NCI-H146 (cell line): ENCODE measurements at regions not wholly inside any gene's neighbourhood (a gene's known extent, or its start where the extent isn't known, plus 50 kb on each side); places are given as distances from the start of the nearest gene placed in this dataset.
"Not testable (repeated sequence)": the region's sequence is repeated elsewhere in the genome, so short reads cannot be mapped to it uniquely, and the experiment has no call there.

Experiments used
- DNase-seq: peaks from one replicate; lab custom pipeline; 2025; lab: John Stamatoyannopoulos, UW

DNA sequence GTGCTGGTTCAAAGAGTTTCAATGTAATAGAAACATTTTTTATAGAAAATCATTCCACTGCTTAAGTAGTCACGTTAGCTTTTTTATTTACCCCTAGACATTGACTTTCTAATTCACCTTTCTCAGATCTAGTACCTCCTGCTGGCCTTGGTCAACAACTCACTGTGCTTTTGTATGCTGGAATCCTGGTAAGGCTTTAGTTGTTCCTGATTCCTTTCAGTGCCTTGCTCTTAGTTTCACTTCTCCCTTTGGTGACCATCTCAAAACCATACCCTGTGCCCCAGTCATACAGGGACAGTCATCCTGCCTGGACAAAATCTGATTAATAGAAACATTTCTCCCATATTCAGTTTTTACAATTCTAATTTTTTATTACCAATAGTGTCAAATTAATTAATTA lies 130.2 kb downstream of the GPR37 start:
- no peak for DNase-seq

GRCh38 chr7:124633740-124634139 lies 131.9 kb downstream of the GPR37 start:
- no peak for DNase-seq

DNA sequence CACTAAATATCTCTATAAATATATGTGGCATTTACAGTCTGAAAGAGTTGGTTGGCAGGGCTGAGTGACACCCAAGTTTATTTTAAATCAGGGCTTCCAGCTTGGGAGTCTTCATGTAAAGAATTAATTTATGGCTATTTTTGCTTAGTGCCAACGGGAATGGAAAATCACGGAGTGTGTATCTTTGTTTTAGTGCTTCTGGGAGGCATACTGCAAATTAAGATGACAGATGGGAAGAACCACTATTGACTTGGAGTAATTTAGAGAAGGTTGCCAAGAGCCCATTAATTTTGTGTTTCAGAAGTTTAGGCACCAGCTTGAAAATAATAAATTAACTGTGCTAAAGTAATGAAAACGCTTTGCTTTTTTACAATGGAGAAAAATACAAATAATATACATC lies 135.2 kb downstream of the GPR37 start:
- no peak for DNase-seq

- DNase-seq = no peak
Measured at GRCh38 chr7:124618871-124619270, 146.7 kb downstream of the GPR37 start.

DNA sequence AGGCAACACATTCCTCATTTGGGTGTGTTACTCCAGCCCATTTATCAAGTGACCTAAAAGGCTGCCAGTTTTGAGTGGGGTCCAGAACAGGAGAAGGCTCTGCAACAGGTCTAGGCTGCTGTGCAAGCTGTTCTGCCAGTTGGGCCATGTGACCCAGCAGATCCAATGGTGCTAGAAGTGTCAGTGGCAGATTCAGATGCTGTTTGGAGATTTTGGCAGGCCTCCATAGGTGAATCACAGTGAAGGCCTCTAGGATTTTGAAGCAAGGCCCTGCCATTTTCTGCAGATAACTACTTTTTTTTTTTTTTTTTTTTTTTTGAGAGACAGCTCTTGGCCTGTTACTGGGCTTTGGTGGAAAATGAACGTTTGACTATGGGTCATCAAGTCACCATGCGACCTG lies 147.5 kb downstream of the GPR37 start:
- not testable (repeated sequence) for DNase-seq

DNA sequence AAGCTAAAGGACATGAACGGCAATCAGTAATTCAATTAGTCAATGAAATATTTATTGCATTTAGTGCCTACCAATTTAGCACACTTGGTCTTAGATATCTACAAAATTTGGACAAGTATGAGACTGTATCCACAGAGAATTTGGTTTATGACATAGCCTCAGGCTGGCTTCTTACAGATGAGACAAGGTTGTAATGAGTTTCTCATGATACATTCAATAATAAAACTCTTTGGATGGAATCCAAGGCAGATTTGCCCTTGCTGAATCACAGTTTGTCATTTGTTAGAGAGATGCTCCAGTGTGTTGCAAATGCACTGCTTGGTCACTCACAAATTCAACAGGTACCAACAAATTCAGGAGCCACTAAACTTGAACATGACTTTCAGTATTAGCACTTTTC lies 162.5 kb downstream of the GPR37 start:
- no peak for DNase-seq

DNA sequence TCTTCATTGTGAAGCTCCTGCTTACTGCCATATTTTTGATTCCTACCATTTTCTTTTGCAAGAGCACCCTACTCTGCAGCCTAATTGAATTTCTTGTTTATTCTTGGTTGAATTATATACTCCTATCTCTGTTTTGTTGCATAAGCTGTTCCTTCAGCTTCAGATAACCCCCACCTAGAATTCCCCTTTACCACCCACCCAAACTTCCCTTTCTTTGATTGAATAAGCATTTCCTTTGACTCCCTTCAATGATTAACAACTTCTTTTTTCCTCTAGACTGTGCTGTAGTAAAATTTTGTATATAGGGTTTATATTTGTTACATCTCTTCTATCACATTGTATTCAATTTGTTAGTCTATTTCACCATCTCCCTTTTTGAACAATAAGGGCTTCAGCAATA lies 168.1 kb downstream of the GPR37 start:
- DNase-seq = no peak

GRCh38 chr7:124596881-124597280 lies 168.7 kb downstream of the GPR37 start:
- DNase-seq = no peak

GRCh38 chr7:124590814-124591213 lies 174.8 kb downstream of the GPR37 start:
- DNase-seq = no peak

- DNase-seq = no peak
Measured at GRCh38 chr7:124577256-124577655, 188.3 kb downstream of the GPR37 start.

- no peak for DNase-seq
Measured at GRCh38 chr7:124575176-124575575, 190.4 kb downstream of the GPR37 start.

DNA sequence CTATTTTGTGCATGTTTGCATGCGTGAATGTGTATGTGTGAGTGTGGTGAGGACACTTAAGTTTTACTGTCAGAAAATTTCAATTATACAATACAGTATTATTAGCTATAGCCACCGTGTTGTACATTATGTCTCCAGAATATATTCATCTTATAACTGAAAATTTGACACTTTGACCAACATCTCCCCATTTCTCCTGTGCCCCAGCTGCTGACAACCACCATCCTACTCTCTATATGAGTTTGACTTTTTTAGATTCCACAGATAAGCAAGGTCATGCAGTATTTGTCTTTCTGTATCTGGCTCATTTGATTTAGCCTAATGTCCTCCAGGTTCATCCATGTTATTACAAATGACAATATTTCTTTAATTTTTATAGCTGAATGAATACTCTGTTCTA lies 195.0 kb downstream of the GPR37 start:
- no peak for DNase-seq

DNA sequence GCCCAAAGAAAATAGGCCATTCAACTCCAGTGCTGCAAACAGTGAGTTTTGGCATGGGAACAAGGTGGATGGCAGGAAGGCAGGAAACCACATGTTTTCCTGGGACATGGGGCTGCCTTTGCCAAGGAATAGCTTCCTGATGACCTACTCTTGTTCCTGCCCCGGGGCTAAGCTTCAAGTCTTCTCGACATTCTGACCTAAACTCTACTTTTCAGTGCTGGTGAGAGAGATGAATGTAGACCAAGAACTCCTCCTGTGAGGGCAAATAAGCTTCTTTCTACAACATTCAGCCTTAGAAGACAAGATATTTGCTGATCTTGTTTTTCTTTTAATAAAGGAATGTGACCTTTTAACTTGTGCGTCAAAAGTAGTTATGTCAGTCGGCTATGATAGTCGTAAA lies 199.0 kb downstream of the GPR37 start:
- no peak for DNase-seq

- DNase-seq = no peak
Measured at GRCh38 chr7:124557587-124557986, 208.0 kb downstream of the GPR37 start.

DNA sequence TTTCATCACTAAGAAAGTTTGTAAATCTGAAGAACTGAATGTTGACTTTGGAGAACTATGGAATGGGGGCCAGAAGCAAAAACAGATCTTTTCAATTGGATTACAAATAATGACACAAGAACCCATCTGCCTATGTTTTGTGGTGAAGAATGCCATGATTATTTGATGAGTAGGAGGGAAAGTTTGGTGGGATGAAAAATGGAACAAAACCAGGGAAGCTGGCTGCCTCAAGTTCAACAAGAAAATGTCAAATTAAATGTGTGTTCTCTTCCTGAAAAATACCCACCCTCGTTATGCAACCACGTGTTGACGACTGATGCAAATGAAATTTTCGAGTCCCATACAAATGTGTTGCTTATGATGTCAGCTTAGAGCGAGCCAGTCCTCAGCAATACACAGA lies 208.5 kb downstream of the GPR37 start:
- no peak for DNase-seq

DNA sequence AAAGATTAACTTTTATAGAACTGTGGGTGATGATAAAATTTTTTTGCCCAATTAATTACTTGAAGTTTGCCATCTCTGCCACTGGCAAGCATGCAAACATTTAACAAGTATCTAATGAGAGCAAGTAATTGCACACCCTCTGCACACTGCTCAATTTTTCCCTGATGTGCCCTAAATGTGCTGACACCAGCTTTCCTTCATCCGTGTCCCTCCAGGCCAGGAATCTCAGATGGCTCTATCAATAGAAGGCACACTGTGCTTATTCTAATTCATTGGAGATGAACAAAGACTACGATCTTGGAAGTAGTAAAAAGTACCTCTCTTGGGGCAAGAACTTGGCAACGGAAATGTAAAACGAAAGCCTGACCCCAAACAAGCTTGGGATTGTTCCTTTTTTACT lies 212.1 kb downstream of the GPR37 start:
- DNase-seq = no peak

DNA sequence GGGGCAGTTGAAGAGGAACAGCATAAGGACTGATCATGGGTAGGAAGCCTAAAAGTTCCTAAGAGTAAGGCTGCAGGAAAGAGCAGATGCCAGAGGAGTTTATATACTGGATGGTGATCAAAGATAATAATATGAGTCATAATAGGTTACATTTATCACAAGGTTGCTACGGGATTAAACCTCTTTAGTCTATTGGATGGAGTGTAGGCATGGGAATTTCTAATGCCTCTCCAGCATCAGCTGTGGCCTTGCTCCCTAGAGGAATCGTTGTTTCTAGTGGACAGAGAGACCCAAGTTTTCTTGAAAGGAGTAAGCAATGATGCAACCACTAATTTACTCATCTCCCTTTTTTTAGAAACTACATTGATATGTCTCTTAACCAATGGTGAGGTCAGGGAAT lies 213.4 kb downstream of the GPR37 start:
- no peak for DNase-seq

- no peak for DNase-seq
Measured at GRCh38 chr7:124550036-124550435, 215.6 kb downstream of the GPR37 start.

DNA sequence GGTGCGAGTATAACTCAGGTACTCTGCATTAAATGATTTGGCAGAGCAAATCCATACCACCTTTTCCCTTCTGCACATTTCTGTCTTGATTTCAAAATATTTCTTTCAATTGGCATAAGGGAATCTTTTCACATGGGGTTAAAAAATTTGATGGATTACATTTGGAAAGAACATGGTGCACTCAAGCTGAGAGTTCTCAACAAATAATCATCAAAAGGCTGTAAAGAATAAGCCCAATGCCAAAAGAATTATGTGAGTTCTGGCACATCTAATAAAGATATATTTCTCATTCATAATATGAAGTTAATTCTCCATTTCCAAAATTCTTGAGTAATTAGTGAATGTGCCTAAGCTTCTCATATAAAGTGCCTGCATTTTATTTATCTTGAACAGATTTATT lies 223.1 kb downstream of the GPR37 start:
- DNase-seq = no peak

- no peak for DNase-seq
Measured at GRCh38 chr7:124536156-124536762, 229.3 kb downstream of the GPR37 start.

DNA sequence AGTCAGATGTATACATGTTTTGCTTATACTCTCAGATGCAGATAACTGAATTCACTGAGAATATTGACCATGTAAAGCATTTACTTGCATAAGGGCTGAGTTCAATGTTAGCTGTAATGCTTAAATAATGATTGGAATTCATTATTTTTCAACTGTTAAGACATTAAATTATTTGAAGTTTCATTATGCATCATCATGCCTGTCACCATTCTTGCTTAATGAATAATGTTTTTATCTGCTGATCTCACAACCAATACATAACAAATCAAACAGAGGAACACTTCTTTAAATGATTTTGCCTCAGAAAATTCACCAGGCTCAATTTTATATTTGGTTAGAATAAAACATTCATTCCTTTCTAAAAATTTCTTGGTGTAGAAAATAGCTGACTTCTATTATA lies 233.4 kb downstream of the GPR37 start:
- no peak for DNase-seq

DNA sequence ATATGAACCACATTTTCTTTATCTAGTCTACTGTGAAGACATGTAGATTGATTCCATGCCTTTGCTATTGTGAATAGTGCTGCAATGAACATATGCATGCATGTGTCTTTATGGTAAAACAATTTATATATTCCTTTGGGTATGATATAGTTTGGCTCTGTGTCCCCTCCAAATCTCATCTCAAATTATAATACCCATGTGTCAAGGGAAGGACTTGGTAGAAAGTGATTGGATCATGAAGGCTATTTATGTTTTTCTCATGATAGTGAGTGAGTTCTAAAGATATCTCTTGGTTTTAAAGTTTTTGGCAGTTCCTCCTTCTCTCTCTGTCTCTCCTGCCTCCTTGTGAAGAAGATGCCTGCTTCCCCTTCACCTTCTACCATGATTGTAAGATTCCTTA lies 248.7 kb downstream of the GPR37 start:
- no peak for DNase-seq

DNA sequence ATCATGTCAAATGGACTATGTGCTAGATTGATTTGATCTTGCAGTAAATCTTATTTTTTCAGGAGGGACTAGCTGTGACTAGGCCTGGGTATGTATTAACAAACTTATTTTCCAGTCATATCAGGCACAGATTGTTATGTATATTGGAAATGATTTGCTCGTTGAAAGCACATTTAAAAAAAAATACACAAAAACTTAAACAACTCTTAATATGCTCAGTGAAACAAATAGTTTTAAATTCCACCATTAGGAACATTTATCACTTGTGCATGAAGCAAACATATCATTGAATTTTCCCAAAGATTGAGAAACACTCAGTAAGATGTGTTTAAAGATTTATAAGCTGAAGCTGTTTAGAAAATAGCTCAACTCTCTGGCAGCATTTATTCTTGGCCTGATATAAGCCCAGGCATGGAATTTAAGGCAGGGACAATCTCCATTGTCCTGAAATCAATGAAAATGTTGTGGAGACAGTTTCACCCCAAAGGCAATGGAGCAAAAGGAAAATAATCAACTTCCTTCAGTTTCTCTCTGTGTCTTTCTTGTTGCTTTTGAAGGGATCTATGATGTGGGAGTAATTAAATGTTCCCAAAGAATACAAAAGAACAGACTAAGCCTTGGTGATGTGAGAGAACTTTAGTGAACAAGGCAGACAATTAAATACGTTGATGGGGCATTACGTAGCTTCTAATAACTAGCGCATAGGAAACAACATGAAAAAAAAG lies 250.3 kb downstream of the GPR37 start:
- DNase-seq = no peak

DNA sequence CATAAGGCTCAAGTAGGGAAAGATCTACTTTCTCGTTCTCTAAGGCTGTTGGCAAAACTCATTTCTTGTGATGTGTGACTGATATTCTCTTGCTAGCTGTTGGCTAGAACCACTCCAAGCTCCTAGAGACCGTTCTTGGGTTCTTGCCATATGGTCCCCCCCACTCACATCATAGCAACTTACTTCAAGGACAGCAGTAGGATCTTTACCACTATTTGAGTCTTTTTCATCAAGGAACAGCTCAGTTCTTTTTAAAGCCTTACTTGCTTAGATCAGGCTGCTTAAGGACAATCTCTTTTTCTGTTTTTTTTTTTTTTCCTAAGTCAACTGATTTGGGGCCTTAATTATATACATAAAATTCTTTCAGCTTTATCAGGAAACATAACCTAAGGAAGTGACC lies 251.1 kb downstream of the GPR37 start:
- DNase-seq = no peak
